ENCODE measurements at regions not wholly inside any gene's neighbourhood (a gene's known extent, or its start where the extent isn't known, plus 50 kb on each side); places are given as distances from the start of the nearest gene placed in this dataset.
"Not testable (repeated sequence)": the region's sequence is repeated elsewhere in the genome, so short reads cannot be mapped to it uniquely, and the experiment has no call there.

GRCh38 chr22:49383909-49384308, 443.8 kb downstream of the BRD1 start:
- WGBS, 3 donors, result 46 to 64% (median 56%) methylated on average over 6 of the region's 7 CpGs
- H3K27ac ChIP-seq (ENCODE audit: low read depth, low read length), result not testable (repeated sequence)

GRCh38 chr22:49382451-49382735, 445.3 kb downstream of the BRD1 start:
- 68 to 77% (median 70%) methylated on average over 6 of the region's 6 CpGs for WGBS, 3 donors

GRCh38 chr22:49381595-49382450, 445.9 kb downstream of the BRD1 start:
- 40 to 56% (median 52%) methylated on average over 18 of the region's 18 CpGs for WGBS, 3 donors
- no peak overlapping the region for H3K27ac ChIP-seq (ENCODE audit: low read depth, low read length)

More at GRCh38 chr22:49382451-49382735, 445.3 kb downstream of the BRD1 start:
- no peak overlapping the region for H3K27ac ChIP-seq (ENCODE audit: low read depth, low read length)

- H3K27ac ChIP-seq (ENCODE audit: low read depth, low read length), result no peak overlapping the region
- WGBS, 3 donors, result 43 to 58% (median 47%) methylated on average over 1 of the region's 1 CpG
These were observed 446.9 kb downstream of the BRD1 start for GRCh38 chr22:49380828-49381114.

GRCh38 chr22:49380095-49380827, 447.4 kb downstream of the BRD1 start:
- 58 to 66% (median 60%) methylated on average over 12 of the region's 12 CpGs for WGBS, 3 donors
- H3K27ac ChIP-seq (ENCODE audit: low read depth, low read length), result no peak overlapping the region

- H3K27ac ChIP-seq (ENCODE audit: low read depth, low read length), result no peak overlapping the region
- 82 to 85% (median 85%) methylated on average over 13 of the region's 13 CpGs for WGBS, 3 donors
These were observed 450.4 kb downstream of the BRD1 start for GRCh38 chr22:49377306-49377705.

GRCh38 chr22:49373801-49374226, 453.9 kb downstream of the BRD1 start:
- no peak overlapping the region for H3K27ac ChIP-seq (ENCODE audit: low read depth, low read length)
- WGBS, 3 donors, result 68 to 80% (median 75%) methylated on average over 17 of the region's 17 CpGs

GRCh38 chr22:49373289-49373666, 454.4 kb downstream of the BRD1 start:
- WGBS, 3 donors, result 63 to 76% (median 72%) methylated on average over 6 of the region's 6 CpGs

GRCh38 chr22:49372530-49373288, 455.0 kb downstream of the BRD1 start:
- WGBS, 3 donors, result 48 to 72% (median 60%) methylated on average over 19 to 20 of the region's 20 CpGs
- no peak overlapping the region for H3K27ac ChIP-seq (ENCODE audit: low read depth, low read length)

More at GRCh38 chr22:49373289-49373666, 454.4 kb downstream of the BRD1 start:
- H3K27ac ChIP-seq (ENCODE audit: low read depth, low read length), result no peak overlapping the region

GRCh38 chr22:49372111-49372529, 455.6 kb downstream of the BRD1 start:
- H3K27ac ChIP-seq (ENCODE audit: low read depth, low read length), result no peak overlapping the region
- WGBS, 3 donors, result 50 to 72% (median 71%) methylated on average over 17 of the region's 17 CpGs

- no peak overlapping the region for H3K27ac ChIP-seq (ENCODE audit: low read depth, low read length)
- WGBS, 3 donors, result 66 to 85% (median 82%) methylated on average over 27 of the region's 27 CpGs
These were observed 456.2 kb downstream of the BRD1 start for GRCh38 chr22:49371325-49372110.

- 65 to 69% (median 66%) methylated on average over 29 of the region's 29 CpGs for WGBS, 3 donors
- H3K27ac ChIP-seq (ENCODE audit: low read depth, low read length), result no peak overlapping the region
These were observed 456.9 kb downstream of the BRD1 start for GRCh38 chr22:49370627-49371301.

- H3K27ac ChIP-seq (ENCODE audit: low read depth, low read length), result no peak overlapping the region
- WGBS, 3 donors, result 64 to 71% (median 65%) methylated on average over 19 to 22 of the region's 22 CpGs
These were observed 457.7 kb downstream of the BRD1 start for GRCh38 chr22:49369726-49370626.

GRCh38 chr22:49368976-49369725, 458.5 kb downstream of the BRD1 start:
- WGBS, 3 donors, result 41 to 49% (median 48%) methylated on average over 40 to 41 of the region's 41 CpGs
- H3K27ac ChIP-seq (ENCODE audit: low read depth, low read length), result no peak overlapping the region

- WGBS, 3 donors, result 73 to 84% (median 81%) methylated on average over 19 of the region's 19 CpGs
- no peak overlapping the region for H3K27ac ChIP-seq (ENCODE audit: low read depth, low read length)
These were observed 459.3 kb downstream of the BRD1 start for GRCh38 chr22:49368221-49368975.
